K562 (cell line): ENCODE measurements at regions not wholly inside any gene's neighbourhood (a gene's known extent, or its start where the extent isn't known, plus 50 kb on each side); places are given as distances from the start of the nearest gene placed in this dataset.

Experiments
- ATAC-seq: fragments of 200-7000 bp; cut with Tn5 transposase; 3 replicates; pipeline ENCODE4 v1.9.1; 2020; ENCODE audit warnings: moderate library complexity
- BruUV-seq: library from RNA; stranded (reverse); fragments of 400-500 nt; replicated peaks from 2 replicates; lab custom pipeline; 2021; lab: Mats Ljungman, UMichigan
- CTCF ChIA-PET: fragments of 300-600 bp; formaldehyde crosslinking; extraction: SDS; loops from one replicate; lab custom pipeline; 2021; ENCODE audit warnings: low intra/inter-chr PET ratio; lab: Yijun Ruan, JAX
- POLR2A ChIA-PET: fragments of 300-600, 350-650 bp; sonication (Branson Sonifier 250); formaldehyde crosslinking; extraction: SDS; loops from one replicate; lab custom pipeline; 2021; ENCODE audit warnings: antibody characterized with exemption, inconsistent platforms; lab: Yijun Ruan, JAX
- DNase-seq, 4 experiments: peaks; one replicate each; pipeline versions ENCODE4 v3.0.0 to v3.0.0-alpha.2; 2011 to 2018; ENCODE audit warnings: low spot score in 3 of 4, mixed read lengths in 3 of 4; ENCODE audit errors: extremely low read depth in 1 of 4
- FAIRE-seq: peaks from 2 replicates; lab custom pipeline; 2011; peaks lifted over from hg19 to GRCh38; lab: Jason Lieb, UNC
- H2AFZ ChIP-seq: 2 replicates; pipeline ENCODE4 v1.6.0; 2011; ENCODE audit warnings: low read depth, low read length, control low read depth, inconsistent platforms
- H3K27ac ChIP-seq: fragments of 200-600 bp; 3 replicates; pipeline ENCODE4 v1.8.0; 2011; ENCODE audit warnings: low read depth, mild to moderate bottlenecking, control low read depth, inconsistent platforms, low read length, moderate library complexity, mixed read lengths; ENCODE audit errors: extremely low read depth
- H3K27me3 ChIP-seq, 2 experiments: fragments of 300-600 bp in 1 of 2; 2 replicates in 1 of 2; 3 replicates in 1 of 2; pipeline versions ENCODE4 v1.6.0 to v1.8.0; 2011; ENCODE audit warnings: inconsistent platforms in 2 of 2, low read length in 2 of 2, mild to moderate bottlenecking in 1 of 2, mixed read lengths in 1 of 2, moderate library complexity in 1 of 2; ENCODE audit not compliant: control insufficient read depth in 2 of 2, insufficient read depth in 2 of 2
- H3K36me3 ChIP-seq: fragments of 300-600 bp; 3 replicates; pipeline ENCODE4 v1.8.0; 2011; ENCODE audit warnings: mild to moderate bottlenecking, low read length, inconsistent platforms; ENCODE audit not compliant: control insufficient read depth, insufficient read depth
- H3K4me1 ChIP-seq, 2 experiments: fragments of 200-600 bp in 1 of 2; replicated peaks in 1 of 2; 2 replicates in 1 of 2; 3 replicates in 1 of 2; pipeline versions ENCODE4 v1.5.1 to v1.8.0; 2011; ENCODE audit warnings: inconsistent platforms in 2 of 2, low read length in 2 of 2, mild to moderate bottlenecking in 1 of 2, mixed read lengths in 1 of 2, moderate library complexity in 1 of 2; ENCODE audit not compliant: control insufficient read depth in 2 of 2, insufficient read depth in 2 of 2
- H3K4me2 ChIP-seq: 2 replicates; pipeline ENCODE4 v1.6.1; 2011; ENCODE audit warnings: low read length, control low read depth, inconsistent platforms, mixed read lengths; ENCODE audit not compliant: insufficient read depth
- H3K4me3 ChIP-seq: fragments of 200-600 bp; sonication (generic), shearing (Covaris generic); 2 replicates; pipeline ENCODE4 v1.5.1; 2016; ENCODE audit warnings: control low read depth, inconsistent platforms
- H3K79me2 ChIP-seq: fragments of 200-600 bp; 3 replicates; pipeline ENCODE4 v1.8.0; 2011; ENCODE audit warnings: low read length, inconsistent platforms; ENCODE audit not compliant: control insufficient read depth, insufficient read depth
- H3K9ac ChIP-seq, 2 experiments: 2 replicates each; pipeline versions ENCODE4 v1.6.0 to v1.6.1; 2011; ENCODE audit warnings: low read depth in 2 of 2, low read length in 2 of 2, control low read depth in 1 of 2, inconsistent platforms in 1 of 2, mild to moderate bottlenecking in 1 of 2, mixed read lengths in 1 of 2; ENCODE audit not compliant: insufficient read depth in 1 of 2
- H3K9me1 ChIP-seq: one replicate; pipeline ENCODE4 v1.6.0; 2011; ENCODE audit warnings: inconsistent platforms, mild to moderate bottlenecking, low read length, moderate library complexity; ENCODE audit not compliant: control insufficient read depth, insufficient read depth
- H3K9me3 ChIP-seq: replicated peaks from 2 replicates; pipeline ENCODE4 v1.5.1; 2011; ENCODE audit warnings: low read depth, low read length, inconsistent platforms; ENCODE audit not compliant: control insufficient read depth, insufficient read depth
- H4K20me1 ChIP-seq: replicated peaks from 2 replicates; pipeline ENCODE4 v1.6.1; 2011; ENCODE audit warnings: low read length, inconsistent platforms, mixed read lengths; ENCODE audit not compliant: control insufficient read depth, insufficient read depth
- CHCHD3 ChIP-seq: fragments of 250-450 bp; sonication (Bioruptor Pico); IDR thresholded peaks from 2 replicates; pipeline ENCODE4 v2.1.2; 2022; ENCODE audit warnings: mild to moderate bottlenecking
- ETV5 ChIP-seq: sonication (generic); formaldehyde crosslinking; IDR thresholded peaks from 2 replicates; pipeline ENCODE4 v1.4.0; 2020; ENCODE audit warnings: low read depth, mild to moderate bottlenecking, missing genetic modification reagents
- PTBP1 ChIP-seq: fragments of 200-400 bp; formaldehyde crosslinking; IDR thresholded peaks from 2 replicates; pipeline ENCODE4 v1.6.1; 2017; ENCODE audit warnings: low read depth, low read length
- SMARCA5 ChIP-seq: fragments of 450-650 bp; IDR thresholded peaks from 2 replicates; pipeline ENCODE4 v1.6.1; 2016
- ZNF316 ChIP-seq: fragments of 450-650 bp; IDR thresholded peaks from 2 replicates; pipeline ENCODE4 v1.6.1; 2016
- ZNF354B ChIP-seq: fragments of 250-450 bp; sonication (Bioruptor Pico); IDR thresholded peaks from 2 replicates; pipeline ENCODE4 v1.4.0; 2020
- WGBS: fragments of 100-300 bp; shearing (Covaris generic); methylation state at CpG from one replicate; pipeline ENCODE4 v1.1.6; 2016; ENCODE audit warnings: low coverage, mixed read lengths; ENCODE audit not compliant: insufficient coverage; ENCODE audit errors: missing lambda C conversion rate; 5-methylcytosine and 5-hydroxymethylcytosine counted together
- in situ Hi-C: fragments of 300-500 bp; cut with MboI; formaldehyde crosslinking; loops from 4 replicates; pipeline ENCODE4 v1.15.0; 2018; ENCODE audit warnings: inconsistent platforms, mixed read lengths
- intact Hi-C: fragments of 100-400 bp; cut with micrococcal nuclease; formaldehyde crosslinking; loops from 2 replicates; pipeline ENCODE4 v1.14.2; 2022

- Histone ChIP-seq H3K4me2 (no peak overlapping the region), H3K4me3 (no peak overlapping the region), H4K20me1 (no peaks in the 10 kb centered on the region), H2AFZ (no peak overlapping the region), H3K9me3 (no peaks in the 10 kb centered on the region), H3K36me3 (no peaks in the 10 kb centered on the region), H3K27me3 (peaks cover 0 to 3% of the 10 kb centered on the region in 2 experiments; a peak in 1 of 5 replicates), H3K27ac (no peak overlapping the region), H3K4me1 (no peaks in the 10 kb centered on the region), H3K9me1 (no peaks in the 10 kb centered on the region), H3K79me2 (no peaks in the 10 kb centered on the region), H3K9ac (no peak overlapping the region)
- BruUV-seq = no TSS peak
- DNase-seq (no peak), ATAC-seq (no peak), FAIRE-seq (no peak)
- in situ Hi-C loops (no loop called here), intact Hi-C loops (no loop called here)
- TF ChIP-seq PTBP1 (no peak), ZNF354B (CRISPR knock-in tag) (no peak), CHCHD3 (no peak), SMARCA5 (no peak)
- ChIA-PET POLR2A (no interaction called here), CTCF (no interaction called here)
- 0% methylated on average over 4 of the region's 4 CpGs for WGBS
Measured at GRCh38 chr4:127212701-127213100, 420.1 kb upstream of the INTU start.

DNA sequence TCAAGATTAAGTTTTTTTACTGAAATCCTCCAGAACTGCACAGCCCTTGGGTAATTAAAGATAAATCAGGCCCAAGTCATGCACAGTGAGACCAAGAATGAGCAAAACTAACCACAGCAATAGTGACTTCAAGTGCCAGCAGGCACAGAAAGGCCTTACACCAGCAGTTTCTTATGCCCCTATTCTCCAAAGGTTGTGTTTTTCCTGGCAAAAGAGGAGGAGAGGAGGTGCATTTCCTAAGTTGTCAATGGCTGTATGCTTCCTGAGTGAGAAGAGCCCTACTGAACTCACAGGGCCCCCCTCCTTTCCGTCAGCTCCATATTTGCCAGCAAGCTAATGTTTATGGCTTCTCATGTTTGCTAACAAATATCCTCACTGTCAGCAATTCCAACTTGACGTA, 418.7 kb upstream of the INTU start:
- no peaks in the 10 kb centered on the region for H3K36me3 ChIP-seq
- no peak overlapping the region for H2AFZ ChIP-seq
- in situ Hi-C loops = no loop called here
- intact Hi-C loops = no loop called here
- no peaks in the 10 kb centered on the region for H3K79me2 ChIP-seq
- no TSS peak for BruUV-seq
- no peaks in the 10 kb centered on the region for H3K9me3 ChIP-seq
- peaks cover 0 to 3% of the 10 kb centered on the region in 2 experiments; a peak in 1 of 5 replicates for H3K27me3 ChIP-seq
- H3K4me1 ChIP-seq = no peaks in the 10 kb centered on the region
- ChIA-PET CTCF (no interaction called here), POLR2A (interaction anchor here (0.7 kb wide), 1 partner anchor 41 kb away, joined by 4 read pairs; no protein-coding TSS in a partner anchor)
- H4K20me1 ChIP-seq = no peaks in the 10 kb centered on the region
- WGBS = 0% methylated on average over 2 of the region's 2 CpGs
- H3K4me2 ChIP-seq = no peak overlapping the region
- DNase-seq = no peak
- H3K4me3 ChIP-seq = no peak overlapping the region
- no peak overlapping the region for H3K9ac ChIP-seq
- H3K9me1 ChIP-seq = no peaks in the 10 kb centered on the region
- no peak overlapping the region for H3K27ac ChIP-seq
- no peak for ATAC-seq
- no peak for TF ChIP-seq ETV5 (CRISPR knock-in tag)
- TF ChIP-seq ZNF316 = peak; percentile 16; the same call in 1 of the 2 replicates
- FAIRE-seq = no peak
